HCEC 1CT (cell line): ENCODE measurements at regions not wholly inside any gene's neighbourhood (a gene's known extent, or its start where the extent isn't known, plus 50 kb on each side); places are given as distances from the start of the nearest gene placed in this dataset.
"Not testable (repeated sequence)": the region's sequence is repeated elsewhere in the genome, so short reads cannot be mapped to it uniquely, and the experiment has no call there.

Experiments
- DNase-seq: peaks from one replicate; pipeline ENCODE4 v3.0.0-alpha.2; 2017

DNA sequence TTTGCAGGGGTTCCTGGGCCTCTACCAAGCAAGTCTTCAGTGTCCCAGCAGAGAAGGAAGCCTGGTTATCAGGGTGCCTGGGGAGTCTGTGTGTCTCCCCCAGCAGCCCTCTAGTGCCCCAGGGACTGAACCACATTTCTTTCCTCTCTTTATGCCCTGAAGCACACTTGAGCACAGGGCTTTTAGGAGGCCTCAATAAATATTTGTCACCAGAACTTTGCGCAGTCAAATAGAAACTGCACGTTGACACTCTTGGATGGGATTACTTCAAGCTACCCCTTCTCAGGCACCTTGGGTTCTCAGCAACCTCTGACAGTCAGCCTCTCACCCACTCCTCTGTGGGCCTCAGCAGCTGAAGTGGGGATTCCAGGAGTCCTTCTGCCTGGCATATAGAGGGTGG, 226.6 kb upstream of the HES1 start:
- DNase-seq: no peak

DNA sequence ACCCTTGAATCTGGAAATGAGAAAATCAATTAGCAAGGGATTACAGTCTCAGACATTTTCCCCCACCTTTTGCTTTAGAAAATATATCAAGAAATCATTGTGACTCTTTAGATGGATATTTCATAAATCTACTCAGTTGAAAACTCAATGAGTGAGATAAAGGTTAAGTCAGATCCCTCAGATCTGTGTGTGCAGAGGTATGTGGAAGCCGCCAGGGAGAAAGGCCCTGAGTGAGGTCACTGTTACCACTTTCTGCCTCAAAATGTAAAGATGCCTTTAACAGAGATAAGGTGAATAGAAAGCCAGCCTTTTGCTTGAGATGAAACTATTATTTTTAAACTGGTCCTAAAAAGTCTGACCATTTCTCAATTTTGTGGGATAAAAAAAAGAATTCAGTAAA, 225.6 kb upstream of the HES1 start:
- DNase-seq: no peak

DNA sequence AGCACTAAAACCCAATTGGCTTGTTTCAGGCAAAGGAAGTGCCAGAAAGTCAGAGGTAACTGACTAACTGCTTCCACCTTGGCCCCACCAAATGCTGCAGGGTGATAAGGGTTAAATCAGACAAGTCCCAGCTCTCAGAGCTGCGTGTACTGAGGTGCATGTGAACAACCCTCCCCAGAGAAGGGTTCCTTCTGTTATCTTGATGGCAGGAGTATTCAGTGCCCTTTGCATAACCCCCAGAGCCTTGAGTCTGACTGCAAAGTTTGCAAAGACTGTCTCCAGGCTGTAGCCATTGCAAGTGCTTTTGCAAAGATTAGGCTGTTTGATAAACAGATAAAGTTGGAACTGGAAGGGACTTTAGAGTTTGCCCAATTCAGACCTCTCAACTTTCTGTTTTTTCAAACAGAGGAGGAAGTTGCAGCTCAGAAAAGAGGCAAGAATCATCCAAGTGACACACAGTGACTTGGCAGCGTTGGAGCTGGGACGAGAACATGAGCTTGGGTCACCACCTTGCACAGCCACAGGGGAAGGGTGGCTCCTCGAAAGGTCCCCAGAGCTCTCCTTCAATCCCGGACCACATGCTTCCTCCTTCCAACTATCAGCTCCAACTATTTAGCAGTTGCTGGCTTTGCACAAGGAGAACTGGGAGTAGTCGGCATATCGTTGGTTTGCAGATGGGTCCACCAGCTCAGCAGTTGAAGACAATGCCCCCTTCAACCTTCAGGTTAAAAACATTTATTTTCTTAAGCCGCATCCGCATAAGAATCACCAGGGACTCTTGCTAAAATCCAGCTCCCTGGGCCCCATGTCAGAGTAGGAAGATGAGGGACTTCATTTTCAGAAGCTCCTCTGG, 224.8 kb upstream of the HES1 start:
- no peak for DNase-seq

DNA sequence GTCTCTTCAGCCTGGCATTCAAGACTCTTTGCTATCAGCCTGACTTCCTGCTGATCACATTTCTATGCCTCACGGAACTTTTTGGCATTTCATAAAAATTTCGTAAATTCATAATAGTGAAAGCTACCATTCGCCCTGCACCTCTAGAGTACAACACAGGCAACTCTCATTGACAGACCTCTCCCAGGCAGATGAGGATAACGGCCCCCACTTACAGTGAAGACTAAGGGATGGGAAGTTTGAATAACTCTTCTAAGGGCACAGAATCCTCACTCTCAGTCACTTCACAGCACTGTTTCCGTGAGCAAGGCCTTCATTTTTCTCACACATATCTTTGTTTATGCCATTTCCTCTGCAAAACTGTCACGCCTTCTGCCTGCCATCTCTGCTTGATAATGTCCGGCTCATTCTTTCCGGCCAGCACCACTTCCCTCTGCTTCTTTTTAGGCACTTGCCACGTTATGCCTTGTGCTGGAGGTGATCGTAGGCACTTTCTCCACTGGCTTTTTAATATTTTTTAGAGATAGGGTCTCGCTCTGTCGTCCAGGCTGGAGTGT, 224.1 kb upstream of the HES1 start:
- no peak for DNase-seq

DNA sequence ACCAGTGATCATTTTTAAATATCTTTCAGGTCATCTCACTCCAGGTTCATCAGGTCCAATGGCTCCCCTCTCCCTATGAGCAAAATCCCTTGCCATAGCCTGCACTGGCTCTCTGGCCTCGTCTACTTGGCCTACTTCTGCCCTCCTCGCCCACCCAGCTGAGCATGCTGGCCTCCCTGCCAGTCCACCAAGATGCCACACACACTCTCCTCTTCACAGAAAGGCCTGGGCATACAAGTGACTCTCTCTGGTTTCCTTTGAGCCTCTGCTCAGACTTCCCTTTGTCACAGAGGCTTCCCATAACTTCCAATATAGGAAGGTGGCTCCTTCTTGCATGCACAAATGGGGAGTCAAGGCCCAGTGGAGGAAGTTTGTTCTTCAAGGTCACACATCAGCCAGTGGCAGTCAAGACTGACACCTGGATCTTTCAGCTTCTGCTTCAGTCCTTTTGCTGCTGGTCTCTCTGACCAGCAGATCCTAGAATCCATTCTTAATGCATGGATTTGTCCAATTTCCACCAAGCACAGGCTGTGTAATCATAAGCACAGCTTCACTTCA, 223.2 kb upstream of the HES1 start:
- no peak for DNase-seq

DNA sequence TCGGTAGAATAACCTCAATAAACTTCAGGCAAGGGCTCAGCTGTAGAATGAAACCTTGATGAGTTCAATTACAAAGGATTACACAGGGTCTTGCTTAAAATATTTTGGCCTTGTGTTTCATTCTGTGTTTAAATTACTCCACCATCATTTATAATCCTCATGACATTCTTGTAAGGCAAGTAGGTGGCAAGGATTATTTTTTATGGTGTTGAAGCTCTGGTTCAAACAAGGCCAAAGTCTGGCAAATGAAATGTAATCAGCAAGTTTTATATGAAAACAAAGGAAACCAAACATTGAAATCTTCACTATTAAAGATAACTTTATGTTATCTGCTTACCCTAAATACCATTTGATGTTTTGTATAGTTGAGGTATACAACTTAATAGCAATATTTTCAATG, 221.3 kb upstream of the HES1 start:
- no peak for DNase-seq

DNA sequence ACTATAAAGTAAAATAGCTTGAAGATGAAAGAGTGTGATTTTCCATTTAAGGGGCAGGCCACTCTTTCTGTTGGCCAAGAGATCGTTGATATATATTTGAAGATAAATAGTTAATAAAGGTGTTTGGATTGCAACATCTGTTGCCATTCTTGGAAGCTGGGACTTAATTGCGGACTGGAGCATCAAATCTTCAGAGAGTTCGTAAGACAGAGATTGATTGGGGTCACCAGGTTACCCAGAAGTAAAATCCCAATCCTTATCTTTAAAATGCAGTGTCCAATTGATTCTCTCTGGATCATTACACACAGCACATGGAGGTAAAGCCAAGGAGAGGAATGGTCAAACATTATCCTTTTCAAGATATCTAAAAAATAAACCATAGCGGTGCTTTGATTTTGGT, 220.8 kb upstream of the HES1 start:
- DNase-seq: no peak

DNA sequence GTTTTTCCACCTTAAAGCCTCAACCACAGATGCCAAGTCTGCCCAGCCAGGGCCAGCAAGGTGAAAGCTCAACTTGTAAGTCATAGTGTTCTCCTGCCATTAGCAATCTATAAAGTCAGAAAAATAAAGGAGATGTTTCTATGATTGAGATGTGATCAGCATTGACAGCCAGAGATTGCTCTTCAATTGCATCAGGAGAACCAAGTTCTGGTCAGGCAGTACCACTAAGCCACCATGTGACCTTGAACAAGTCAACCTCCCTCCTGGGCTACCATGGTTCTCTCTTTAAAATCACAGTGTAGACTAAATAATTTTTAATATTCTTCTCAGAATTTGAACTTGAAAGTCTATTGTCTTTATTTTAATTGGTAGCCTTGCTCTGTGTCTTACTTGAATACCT, 220.3 kb upstream of the HES1 start:
- no peak for DNase-seq

DNA sequence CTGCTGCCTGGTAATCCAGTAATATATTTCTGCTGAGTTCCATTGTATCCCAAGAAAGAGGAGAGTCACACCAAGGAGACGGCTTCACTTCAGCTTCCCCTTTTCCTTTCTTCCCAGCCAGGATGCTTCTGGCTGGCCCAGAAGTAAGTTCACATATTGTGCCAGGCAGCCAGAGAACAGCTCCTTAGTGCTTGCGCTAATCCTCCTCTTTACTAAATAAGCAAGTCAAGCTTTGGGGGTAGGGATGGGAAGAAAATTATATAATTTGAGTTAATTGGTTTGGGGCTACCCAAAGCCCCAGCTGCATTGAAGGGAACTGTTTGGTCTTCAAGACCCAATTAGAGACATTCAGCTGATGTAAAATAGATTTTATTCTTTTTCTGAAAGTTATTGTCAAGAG, 218.8 kb upstream of the HES1 start:
- no peak for DNase-seq

DNA sequence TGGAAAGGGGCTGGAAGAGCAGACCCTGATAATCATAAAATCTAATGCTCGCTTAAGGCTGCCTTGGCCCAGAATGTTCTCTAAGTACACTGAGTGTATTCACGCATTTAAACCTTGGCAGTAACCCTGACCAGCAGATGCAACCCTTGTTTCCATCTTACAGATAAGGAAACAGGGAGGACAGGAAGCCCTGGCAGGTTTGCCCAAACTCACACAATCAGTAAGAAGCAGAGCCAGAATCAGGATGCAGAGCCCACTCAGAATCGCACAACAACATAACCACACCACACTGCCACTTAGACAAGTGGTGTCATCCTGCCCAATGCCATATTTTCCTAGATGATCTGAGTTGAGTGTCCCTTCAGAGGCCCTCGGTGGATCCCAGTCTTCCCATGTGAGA, 214.5 kb upstream of the HES1 start:
- no peak for DNase-seq

DNA sequence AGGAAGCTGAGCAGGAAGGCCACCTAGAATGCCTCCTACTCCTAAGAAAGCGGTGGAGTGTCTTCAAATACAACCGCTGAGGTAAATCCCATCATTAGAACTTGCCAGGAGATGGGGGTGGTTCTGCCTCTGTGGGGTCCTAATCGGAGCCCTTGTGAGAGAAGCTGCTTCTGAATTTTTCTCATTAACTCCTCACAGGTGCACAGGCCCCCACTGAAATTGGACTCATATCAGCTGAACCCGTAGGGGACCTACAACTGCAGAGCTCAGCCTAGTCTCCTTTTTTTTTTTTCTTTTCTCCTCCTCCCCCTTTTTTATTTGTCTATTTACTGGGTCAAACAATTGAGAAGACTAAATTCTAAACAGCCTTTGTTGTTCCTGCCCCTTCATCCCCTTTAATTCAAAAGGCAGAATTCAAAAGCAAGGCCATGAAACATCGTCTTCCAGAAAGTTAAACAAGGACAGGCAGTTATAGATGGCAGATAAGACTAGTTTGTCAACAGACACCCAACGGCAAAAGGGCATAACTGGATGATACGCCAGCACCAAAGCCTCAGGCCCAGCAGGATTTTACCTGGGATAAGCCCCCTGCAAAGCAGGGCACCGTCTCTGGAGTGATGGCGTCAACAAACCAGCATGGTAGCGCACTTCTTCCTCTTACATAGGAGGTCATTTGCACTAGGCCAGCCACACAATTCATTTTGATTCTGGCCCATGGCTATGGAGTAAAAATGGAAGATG, 213.7 kb upstream of the HES1 start:
- no peak for DNase-seq

DNA sequence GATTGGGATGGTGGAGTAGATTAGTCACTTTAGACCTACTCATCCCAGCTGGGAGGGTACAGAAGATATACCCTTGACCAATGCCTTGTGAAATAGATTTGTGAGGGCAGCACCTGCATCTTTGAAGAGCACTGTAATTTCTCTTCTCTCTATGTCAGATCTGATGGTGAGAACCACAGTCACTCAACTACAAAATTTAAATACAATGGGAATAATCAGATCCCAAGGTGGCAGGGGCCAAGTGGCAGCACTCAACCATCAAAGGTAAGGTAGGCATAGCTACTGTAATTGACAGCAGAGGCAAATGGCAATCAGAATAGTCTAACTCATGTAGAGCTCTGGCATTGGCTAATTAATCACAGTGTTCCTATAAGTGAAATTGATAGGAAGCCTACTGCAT, 212.0 kb upstream of the HES1 start:
- DNase-seq: not testable (repeated sequence)

DNA sequence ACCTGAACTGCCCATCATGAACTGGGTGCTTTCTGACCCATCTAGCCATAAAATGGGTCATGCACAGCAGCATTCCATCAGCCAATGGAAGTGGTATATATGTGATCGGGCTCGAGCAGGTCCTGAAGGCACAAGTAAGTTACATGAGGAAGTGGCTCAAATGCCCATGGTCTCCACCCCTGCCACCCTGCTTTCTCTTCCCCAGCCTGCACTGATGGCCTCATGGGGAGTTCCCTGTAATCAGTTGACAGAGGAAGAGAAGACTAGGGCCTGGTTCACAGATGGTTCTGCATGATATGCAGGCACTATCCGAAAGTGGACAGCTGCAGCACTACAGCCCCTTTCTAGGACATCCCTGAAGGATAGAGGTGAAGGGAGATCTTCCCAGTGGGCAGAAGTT, 209.9 kb upstream of the HES1 start:
- not testable (repeated sequence) for DNase-seq

DNA sequence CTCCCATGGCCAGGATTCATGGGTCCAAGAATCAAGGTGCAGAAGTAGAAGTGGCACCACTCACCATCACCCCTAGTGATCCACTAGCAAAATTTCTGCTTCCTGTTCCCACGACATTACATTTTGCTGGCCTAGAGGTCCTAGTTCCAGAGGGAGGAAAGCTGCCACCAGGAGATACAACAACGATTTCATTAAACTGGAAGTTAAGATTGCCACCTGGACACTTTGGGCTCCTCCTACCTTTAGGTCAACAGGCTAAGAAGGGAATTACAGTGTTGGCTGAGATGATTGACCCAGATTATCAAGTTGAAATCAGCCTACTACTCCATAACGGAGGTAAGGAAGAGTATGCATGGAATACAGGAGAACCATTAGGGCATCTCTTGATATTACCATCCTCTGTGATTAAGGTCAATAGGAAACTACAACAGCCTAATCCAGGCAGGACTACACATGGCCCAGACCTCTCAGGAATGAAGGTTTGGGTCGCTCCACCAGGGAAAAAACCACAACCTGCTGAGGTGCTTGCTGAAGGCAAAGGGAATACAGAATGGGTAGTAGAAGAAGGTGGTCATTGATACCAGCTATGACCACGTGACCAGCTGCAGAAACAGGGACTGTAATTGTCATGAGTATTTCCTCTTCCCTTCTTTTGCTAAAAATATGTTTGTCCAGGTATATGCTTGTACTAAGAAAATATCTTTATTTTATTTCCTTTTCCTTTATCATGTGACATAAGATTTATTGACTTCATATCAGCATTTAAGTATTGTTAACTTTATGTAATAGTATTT, 208.3 kb upstream of the HES1 start:
- DNase-seq: not testable (repeated sequence)

DNA sequence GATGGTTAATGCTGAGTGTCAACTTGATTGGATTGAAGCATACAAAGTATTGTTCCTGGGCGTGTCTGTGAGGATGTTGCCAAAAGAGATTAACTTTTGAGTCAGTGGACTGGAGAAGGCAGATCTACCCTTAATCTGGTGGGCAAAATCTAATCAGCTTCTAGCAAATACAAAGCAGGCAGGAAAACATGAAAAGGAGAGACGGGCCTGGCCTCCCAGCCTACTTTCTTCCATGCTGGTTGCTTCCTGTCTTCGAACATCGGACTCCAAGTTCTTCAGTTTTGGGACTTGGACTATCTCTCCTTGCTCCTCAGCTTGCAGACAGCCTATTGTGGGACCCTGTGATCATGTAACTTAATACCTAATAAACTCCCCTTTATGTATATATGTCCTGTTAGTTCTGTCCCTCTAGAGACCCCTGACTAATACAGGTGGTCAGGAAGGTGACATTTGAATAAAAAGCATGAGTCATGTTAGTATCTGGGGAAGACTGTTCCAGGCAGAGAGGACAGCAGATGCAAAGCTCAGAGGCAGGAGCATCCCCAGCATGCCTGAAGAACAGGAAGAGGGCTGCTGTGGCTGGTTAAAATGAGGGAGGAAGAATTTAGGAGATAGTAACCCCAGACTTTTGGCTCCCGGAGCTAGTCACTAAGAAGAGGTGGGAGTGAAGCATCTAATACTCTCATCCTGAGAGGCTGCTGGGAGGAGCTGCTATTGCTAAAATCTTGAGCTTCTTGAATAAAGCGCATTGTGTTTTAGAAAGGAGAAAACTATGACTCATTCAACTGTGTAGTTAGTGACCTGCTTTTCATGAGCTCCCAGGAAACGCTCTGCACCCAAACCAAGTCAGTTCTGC, 207.4 kb upstream of the HES1 start:
- DNase-seq: no peak

DNA sequence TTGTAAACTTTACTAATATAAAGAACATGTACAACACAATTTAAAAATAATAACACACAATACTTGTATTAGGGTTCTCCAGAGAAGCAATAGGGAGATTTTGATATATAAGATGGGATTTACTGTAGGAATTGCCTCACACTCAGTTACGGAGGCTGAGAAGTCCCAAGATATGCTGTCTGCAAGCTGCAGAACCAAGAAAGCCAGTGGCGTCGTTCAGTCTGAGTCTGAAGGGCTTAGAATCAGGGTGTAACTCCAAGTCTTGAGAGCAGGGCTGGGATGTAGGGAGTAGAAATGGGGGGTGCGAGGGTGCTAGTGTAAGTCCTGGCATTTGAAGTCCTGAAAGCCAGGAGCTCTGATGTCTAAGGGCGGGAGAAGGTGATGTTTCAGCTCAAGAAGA, 206.6 kb upstream of the HES1 start:
- DNase-seq: no peak

DNA sequence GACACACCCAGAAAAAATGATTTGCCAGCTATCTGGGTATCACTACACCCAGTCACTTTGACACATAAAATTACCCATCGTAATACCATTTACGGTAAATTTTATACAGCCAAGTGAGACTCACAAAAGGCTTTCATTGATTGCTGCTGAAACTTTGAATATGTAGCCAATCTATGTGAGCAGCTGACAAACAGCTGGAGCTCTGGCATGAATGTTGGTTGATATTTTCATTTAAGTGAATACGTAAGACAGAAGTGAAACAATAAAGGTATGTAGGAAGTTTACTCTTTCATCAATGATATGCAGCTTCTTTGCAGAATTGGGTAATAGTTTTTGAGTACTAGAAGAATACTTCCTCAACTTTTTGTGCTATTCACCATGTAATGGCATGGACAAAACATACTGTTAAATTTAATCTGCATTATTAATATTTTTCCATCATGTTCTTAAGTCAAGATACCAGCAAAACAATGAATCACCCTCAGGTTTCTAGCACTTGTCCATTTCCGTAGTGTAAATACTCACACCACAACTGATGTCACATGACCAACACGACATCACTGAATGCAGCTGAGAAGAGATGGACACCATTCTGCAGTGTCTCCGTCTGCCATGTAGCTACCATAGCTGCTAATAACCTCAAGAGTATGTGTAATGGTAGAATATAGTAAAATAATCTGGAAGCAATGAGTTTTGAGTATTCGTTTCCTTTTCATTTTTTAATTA, 205.9 kb upstream of the HES1 start:
- no peak for DNase-seq

DNA sequence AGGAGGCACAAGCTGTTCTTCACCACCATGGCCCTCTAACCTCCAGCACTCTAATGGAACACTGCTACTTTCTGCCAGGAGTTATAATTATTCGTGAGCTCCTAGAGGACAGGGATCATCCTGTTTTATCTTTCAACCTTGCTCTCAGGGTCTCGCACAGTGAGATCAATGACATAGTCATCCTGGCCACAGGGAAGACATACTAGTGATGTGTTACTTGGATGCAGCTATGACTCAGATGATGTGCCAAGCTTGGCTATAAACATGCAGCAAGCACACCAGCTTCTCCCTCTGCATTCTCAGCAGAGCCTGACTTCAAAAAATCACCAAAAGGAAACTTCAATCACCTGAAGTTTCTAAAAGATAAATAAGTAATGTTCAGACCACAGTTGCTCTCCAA, 203.8 kb upstream of the HES1 start:
- DNase-seq: no peak

DNA sequence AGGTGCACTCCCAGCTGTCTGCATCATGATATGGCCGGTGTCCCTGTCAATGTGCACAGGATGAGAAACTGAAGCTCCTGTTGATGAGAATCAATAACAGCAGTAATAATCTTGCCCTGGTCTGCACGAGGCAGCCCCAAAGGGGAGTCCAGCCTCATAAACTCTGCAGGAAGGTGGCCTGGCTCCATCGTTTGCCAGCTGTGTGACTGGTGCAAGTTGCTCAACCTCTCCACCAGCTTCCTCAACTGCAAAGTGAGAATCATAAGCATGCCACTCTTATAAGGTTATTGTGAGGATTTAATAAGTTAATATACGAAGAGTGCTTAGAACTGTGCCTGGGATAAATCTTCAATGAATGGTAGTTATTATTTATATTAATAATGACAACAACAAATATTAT, 203.4 kb upstream of the HES1 start:
- DNase-seq: no peak

DNA sequence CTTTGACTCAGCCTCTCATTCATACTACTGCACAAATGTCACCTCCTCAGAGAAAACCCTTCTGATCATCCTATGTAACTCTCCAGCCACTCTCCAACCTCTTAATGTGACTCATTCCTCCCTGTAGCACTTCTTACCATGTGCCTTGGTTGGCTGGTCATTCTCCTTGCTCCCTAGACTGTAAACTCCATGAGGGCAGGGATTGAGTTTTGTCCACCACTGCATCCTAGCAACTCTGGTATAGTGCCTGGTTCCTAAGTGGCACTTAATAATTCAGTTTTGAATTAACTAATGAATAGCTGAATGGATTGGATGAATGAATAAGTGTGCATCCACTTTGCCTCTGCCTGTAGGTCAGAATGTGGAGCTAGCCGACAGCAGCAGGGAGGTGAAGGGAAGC, 202.5 kb upstream of the HES1 start:
- no peak for DNase-seq

DNA sequence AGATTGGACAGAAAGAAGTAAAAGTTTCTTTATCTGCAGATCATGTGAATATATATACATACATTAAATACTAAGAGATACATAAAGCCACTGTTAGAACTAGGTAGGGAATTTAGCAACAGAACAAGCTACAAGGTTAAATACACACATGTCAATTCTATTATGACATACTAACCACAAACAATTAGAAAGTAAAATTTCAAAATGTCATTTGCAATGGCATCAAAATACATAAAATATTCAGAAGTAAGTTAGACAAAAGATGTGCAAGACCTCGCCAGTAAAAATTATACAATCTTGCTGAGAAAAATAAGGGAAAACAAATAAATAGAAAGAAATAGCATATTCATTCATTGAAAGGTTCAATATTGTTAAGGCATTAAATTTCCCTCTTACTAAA, 200.0 kb upstream of the HES1 start:
- no peak for DNase-seq
